GM18511 (cell line): ENCODE measurements at regions not wholly inside any gene's neighbourhood (a gene's known extent, or its start where the extent isn't known, plus 50 kb on each side); places are given as distances from the start of the nearest gene placed in this dataset.
"Not testable (repeated sequence)": the region's sequence is repeated elsewhere in the genome, so short reads cannot be mapped to it uniquely, and the experiment has no call there.

ENCODE experiments used
- ATAC-seq: cut with Tn5 transposase; IDR thresholded peaks from one replicate; pipeline ENCODE4 v1.9.1; 2021; ENCODE audit warnings: mild to moderate bottlenecking, moderate library complexity; ENCODE audit not compliant: unreplicated experiment

- not testable (repeated sequence) for ATAC-seq
Observed at GRCh38 chr6:57860481-57861315, 543.3 kb downstream of the PRIM2 start.

- not testable (repeated sequence) for ATAC-seq
Observed at GRCh38 chr6:57870083-57870482, 552.7 kb downstream of the PRIM2 start.

GRCh38 chr6:57873424-57873823 is 556.0 kb downstream of the PRIM2 start:
- ATAC-seq, result not testable (repeated sequence)

GRCh38 chr6:57876659-57877058 is 559.2 kb downstream of the PRIM2 start:
- ATAC-seq, result not testable (repeated sequence)

- not testable (repeated sequence) for ATAC-seq
Observed at GRCh38 chr6:57877729-57878128, 560.3 kb downstream of the PRIM2 start.

- ATAC-seq, result not testable (repeated sequence)
Observed at GRCh38 chr6:57878792-57879191, 561.4 kb downstream of the PRIM2 start.

- ATAC-seq, result peak; percentile 83
Observed at GRCh38 chr6:57898850-57899249, 581.4 kb downstream of the PRIM2 start.

GRCh38 chr6:57900687-57901399 is 583.4 kb downstream of the PRIM2 start:
- ATAC-seq, result not testable (repeated sequence)

GRCh38 chr6:57901445-57901844 is 584.0 kb downstream of the PRIM2 start:
- not testable (repeated sequence) for ATAC-seq

- not testable (repeated sequence) for ATAC-seq
Observed at GRCh38 chr6:57904356-57904755, 586.9 kb downstream of the PRIM2 start.

- ATAC-seq, result not testable (repeated sequence)
Observed at GRCh38 chr6:57915300-57915699, 597.9 kb downstream of the PRIM2 start.

- ATAC-seq, result not testable (repeated sequence)
Observed at GRCh38 chr6:57942966-57943365, 625.5 kb downstream of the PRIM2 start.

- not testable (repeated sequence) for ATAC-seq
Observed at GRCh38 chr6:57946084-57946768, 628.8 kb downstream of the PRIM2 start.

GRCh38 chr6:57946769-57947091 is 629.3 kb downstream of the PRIM2 start:
- ATAC-seq, result not testable (repeated sequence)

GRCh38 chr6:57948481-57948880 is 631.1 kb downstream of the PRIM2 start:
- ATAC-seq, result peak; percentile 58

GRCh38 chr6:57950430-57950829 is 633.0 kb downstream of the PRIM2 start:
- not testable (repeated sequence) for ATAC-seq

GRCh38 chr6:57966757-57967156 is 649.3 kb downstream of the PRIM2 start:
- ATAC-seq, result not testable (repeated sequence)

- not testable (repeated sequence) for ATAC-seq
Observed at GRCh38 chr6:57971956-57972355, 654.5 kb downstream of the PRIM2 start.

- ATAC-seq, result no peak
Observed at GRCh38 chr6:57974653-57975052, 657.2 kb downstream of the PRIM2 start.

GRCh38 chr6:57975127-57975526 is 657.7 kb downstream of the PRIM2 start:
- ATAC-seq, result not testable (repeated sequence)

GRCh38 chr6:57976371-57976770 is 658.9 kb downstream of the PRIM2 start:
- ATAC-seq, result not testable (repeated sequence)
